Choroid plexus epithelial cell (primary cell): ENCODE measurements at regions not wholly inside any gene's neighbourhood (a gene's known extent, or its start where the extent isn't known, plus 50 kb on each side); places are given as distances from the start of the nearest gene placed in this dataset.

ENCODE experiments used
- DNase-seq: peaks from one replicate; pipeline ENCODE4 v3.0.0-alpha.2; 2010; ENCODE audit warnings: low read depth
- H3K4me3 ChIP-seq: 2 replicates; pipeline ENCODE4 v1.5.1; 2011; ENCODE audit warnings: low read depth, mild to moderate bottlenecking, control low read depth, low read length, moderate library complexity
- CTCF ChIP-seq: conservative IDR thresholded peaks from 2 replicates; pipeline ENCODE4 v1.5.1; 2011; ENCODE audit warnings: low read depth, mild to moderate bottlenecking, control low read depth, inconsistent platforms, low read length, moderate library complexity

- no peak for DNase-seq
- TF ChIP-seq CTCF, result no peak
Measured at GRCh38 chr11:95584589-95584988, 205.0 kb downstream of the FAM76B start.

GRCh38 chr11:95584180-95584579 lies 205.4 kb downstream of the FAM76B start:
- no peak for TF ChIP-seq CTCF
- H3K4me3 ChIP-seq, result no peak overlapping the region
- DNase-seq, result peak; percentile 18

More at GRCh38 chr11:95584589-95584988, 205.0 kb downstream of the FAM76B start:
- no peak overlapping the region for H3K4me3 ChIP-seq

GRCh38 chr11:95577716-95578460 lies 211.7 kb downstream of the FAM76B start:
- H3K4me3 ChIP-seq, result no peak overlapping the region
- DNase-seq, result peak; percentile 58
- TF ChIP-seq CTCF, result no peak

- no peak for TF ChIP-seq CTCF
- no peak for DNase-seq
- no peak overlapping the region for H3K4me3 ChIP-seq
Measured at GRCh38 chr11:95576146-95576845, 213.3 kb downstream of the FAM76B start.

- DNase-seq, result no peak
- no peak for TF ChIP-seq CTCF
- no peak overlapping the region for H3K4me3 ChIP-seq
Measured at GRCh38 chr11:95575517-95575916, 214.1 kb downstream of the FAM76B start.

- TF ChIP-seq CTCF, result no peak
- DNase-seq, result no peak
- no peak overlapping the region for H3K4me3 ChIP-seq
Measured at GRCh38 chr11:95571718-95572260, 217.8 kb downstream of the FAM76B start.
